Breast epithelium (tissue), 3 donors: ENCODE measurements at regions not wholly inside any gene's neighbourhood (a gene's known extent, or its start where the extent isn't known, plus 50 kb on each side); places are given as distances from the start of the nearest gene placed in this dataset.

Experiments used
- POLR2A ChIP-seq: fragments of 450-650 bp; IDR thresholded peaks from one replicate; pipeline ENCODE4 v1.6.1; 2016; ENCODE audit warnings: antibody characterized with exemption, mild to moderate bottlenecking, moderate library complexity
- POLR2AphosphoS5 ChIP-seq, 3 donors: sonication (generic); formaldehyde crosslinking; IDR thresholded peaks; one replicate each; pipeline ENCODE4 v1.6.1; 2017; ENCODE audit warnings: antibody characterized with exemption in 3 of 3
- TF ChIP-seq, protein P1 (sequence below), 3 donors: fragments of 450-650 bp; IDR thresholded peaks; one replicate each; pipeline ENCODE4 v1.5.1; 2016 to 2017; ENCODE audit warnings: antibody characterized with exemption in 3 of 3, mild to moderate bottlenecking in 3 of 3, moderate library complexity in 3 of 3

DNA sequence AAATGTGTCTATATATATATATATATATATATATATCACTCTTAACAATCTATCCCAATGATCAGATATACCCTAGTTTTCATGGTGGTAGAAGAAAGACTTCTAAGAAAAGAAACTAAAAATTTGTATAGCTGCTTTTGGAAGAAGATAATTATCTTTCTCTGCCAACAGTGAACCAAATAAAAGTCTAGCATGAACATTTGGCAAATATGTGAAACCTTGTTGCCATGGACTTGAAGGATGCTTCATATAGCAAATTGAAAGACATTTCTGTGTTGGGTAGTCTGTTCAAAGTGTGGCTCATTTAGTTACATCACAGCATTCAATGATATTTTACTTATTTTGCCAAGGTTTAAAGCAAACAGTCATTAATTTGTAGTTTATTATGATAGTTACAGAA lies 219.9 kb upstream of the NECTIN3 start:
- TF ChIP-seq, protein P1, sequence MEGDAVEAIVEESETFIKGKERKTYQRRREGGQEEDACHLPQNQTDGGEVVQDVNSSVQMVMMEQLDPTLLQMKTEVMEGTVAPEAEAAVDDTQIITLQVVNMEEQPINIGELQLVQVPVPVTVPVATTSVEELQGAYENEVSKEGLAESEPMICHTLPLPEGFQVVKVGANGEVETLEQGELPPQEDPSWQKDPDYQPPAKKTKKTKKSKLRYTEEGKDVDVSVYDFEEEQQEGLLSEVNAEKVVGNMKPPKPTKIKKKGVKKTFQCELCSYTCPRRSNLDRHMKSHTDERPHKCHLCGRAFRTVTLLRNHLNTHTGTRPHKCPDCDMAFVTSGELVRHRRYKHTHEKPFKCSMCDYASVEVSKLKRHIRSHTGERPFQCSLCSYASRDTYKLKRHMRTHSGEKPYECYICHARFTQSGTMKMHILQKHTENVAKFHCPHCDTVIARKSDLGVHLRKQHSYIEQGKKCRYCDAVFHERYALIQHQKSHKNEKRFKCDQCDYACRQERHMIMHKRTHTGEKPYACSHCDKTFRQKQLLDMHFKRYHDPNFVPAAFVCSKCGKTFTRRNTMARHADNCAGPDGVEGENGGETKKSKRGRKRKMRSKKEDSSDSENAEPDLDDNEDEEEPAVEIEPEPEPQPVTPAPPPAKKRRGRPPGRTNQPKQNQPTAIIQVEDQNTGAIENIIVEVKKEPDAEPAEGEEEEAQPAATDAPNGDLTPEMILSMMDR (IDR thresholded peaks at IDR 0.05): no peak
- TF ChIP-seq POLR2AphosphoS5 (IDR thresholded peaks at IDR 0.05): no peak
- no peak for TF ChIP-seq POLR2A
